ENCODE measurements at regions not wholly inside any gene's neighbourhood (a gene's known extent, or its start where the extent isn't known, plus 50 kb on each side); places are given as distances from the start of the nearest gene placed in this dataset.

GRCh38 chr20:50296450-50297375 is 106.1 kb downstream of the CEBPB start:
- Histone ChIP-seq H3K9me3 (no peaks in the 10 kb centered on the region), H3K4me3 (no peak overlapping the region), H3K36me3 (no peaks in the 10 kb centered on the region), H3K4me1 (peaks cover 3 to 39% (median 15%) of the 10 kb centered on the region in 3 donors), H3K27me3 (no peaks in the 10 kb centered on the region), H3K27ac (peak overlapping the region in 3 of 4 donors; percentile 59 to 82 (median 79))
- TF ChIP-seq POLR2AphosphoS5 (IDR thresholded peaks at IDR 0.05) (no peak), POLR2A (IDR thresholded peaks at IDR 0.05) (no peak), CTCF (IDR thresholded peaks at IDR 0.05) (no peak), EP300 (IDR thresholded peaks at IDR 0.05) (no peak)
- ATAC-seq: no peak
- 58 to 60% methylated on average over 1 to 3 of the region's 18 CpGs for WGBS, 2 donors (ENCODE audit: low coverage in 1 of 2)

- no peak for ATAC-seq
- no peak overlapping the region for H3K4me3 ChIP-seq
- H3K9me3 ChIP-seq: peaks cover 0 to 4% (median 0%) of the 10 kb centered on the region in 3 donors
- no peak for TF ChIP-seq POLR2A (IDR thresholded peaks at IDR 0.05)
- no peak for TF ChIP-seq EP300 (IDR thresholded peaks at IDR 0.05)
- TF ChIP-seq CTCF (IDR thresholded peaks at IDR 0.05): no peak
- no peak for TF ChIP-seq POLR2AphosphoS5 (IDR thresholded peaks at IDR 0.05)
- H3K36me3 ChIP-seq: no peaks in the 10 kb centered on the region
- H3K4me1 ChIP-seq: peaks cover 0 to 33% (median 4%) of the 10 kb centered on the region in 3 donors
- 78 to 81% methylated on average over 7 to 13 of the region's 14 CpGs for WGBS, 2 donors (ENCODE audit: low coverage in 1 of 2)
- peak overlapping the region in 3 of 4 donors; percentile 59 to 82 (median 79) for H3K27ac ChIP-seq
- no peaks in the 10 kb centered on the region for H3K27me3 ChIP-seq
These were observed 107.1 kb downstream of the CEBPB start for GRCh38 chr20:50297498-50298376.

GRCh38 chr20:50298554-50299324 is 108.1 kb downstream of the CEBPB start:
- H3K27ac ChIP-seq: no peak overlapping the region
- no peak for TF ChIP-seq EP300 (IDR thresholded peaks at IDR 0.05)
- TF ChIP-seq POLR2AphosphoS5 (IDR thresholded peaks at IDR 0.05): no peak
- no peak for TF ChIP-seq CTCF (IDR thresholded peaks at IDR 0.05)
- no peak for TF ChIP-seq POLR2A (IDR thresholded peaks at IDR 0.05)
- H3K9me3 ChIP-seq: peaks cover 0 to 6% (median 0%) of the 10 kb centered on the region in 3 donors
- WGBS, 2 donors (ENCODE audit: low coverage in 1 of 2): 90% methylated on average over 2 of the region's 20 CpGs; no CpG with 5 or more reads in 1 of the 2 donors
- H3K27me3 ChIP-seq: no peaks in the 10 kb centered on the region
- H3K36me3 ChIP-seq: no peaks in the 10 kb centered on the region
- peaks cover 0 to 34% (median 2%) of the 10 kb centered on the region in 3 donors for H3K4me1 ChIP-seq
- ATAC-seq: no peak
- H3K4me3 ChIP-seq: no peak overlapping the region

GRCh38 chr20:50299325-50299629 is 108.6 kb downstream of the CEBPB start:
- H3K4me1 ChIP-seq: peaks cover 0 to 39% (median 7%) of the 10 kb centered on the region in 3 donors
- no peak overlapping the region for H3K4me3 ChIP-seq
- TF ChIP-seq POLR2AphosphoS5 (IDR thresholded peaks at IDR 0.05): no peak
- no peak for TF ChIP-seq CTCF (IDR thresholded peaks at IDR 0.05)
- TF ChIP-seq POLR2A (IDR thresholded peaks at IDR 0.05): no peak
- no peak for TF ChIP-seq EP300 (IDR thresholded peaks at IDR 0.05)
- WGBS, 2 donors (ENCODE audit: low coverage in 1 of 2): 97 to 100% methylated on average over 1 to 5 of the region's 6 CpGs
- no peak for ATAC-seq
- no peaks in the 10 kb centered on the region for H3K27me3 ChIP-seq
- H3K9me3 ChIP-seq: peaks cover 0 to 6% (median 0%) of the 10 kb centered on the region in 3 donors
- H3K36me3 ChIP-seq: no peaks in the 10 kb centered on the region
- no peak overlapping the region for H3K27ac ChIP-seq

Data from gastroesophageal sphincter (tissue), 4 donors.